H1 (cell line): ENCODE measurements at regions not wholly inside any gene's neighbourhood (a gene's known extent, or its start where the extent isn't known, plus 50 kb on each side); places are given as distances from the start of the nearest gene placed in this dataset.

ENCODE experiments used
- CTCF ChIA-PET: fragments of 300-600 bp; sonication (Branson Sonifier 250); formaldehyde crosslinking; loops from one replicate; lab custom pipeline; 2021; ENCODE audit not compliant: partially characterized antibody; lab: Charles Lee
- POLR2A ChIA-PET: fragments of 300-600 bp; sonication (Branson Sonifier 250); formaldehyde crosslinking; loops from one replicate; lab custom pipeline; 2021; ENCODE audit warnings: inconsistent platforms; ENCODE audit not compliant: partially characterized antibody; lab: Charles Lee
- DNase-seq, 2 experiments: peaks; one replicate each; pipeline versions ENCODE4 v3.0.0 to v3.0.0-alpha.2; 2010 to 2022; ENCODE audit warnings: low spot score in 2 of 2, low read depth in 1 of 2, mixed read lengths in 1 of 2
- FAIRE-seq: peaks from 2 replicates; lab custom pipeline; 2011; peaks lifted over from hg19 to GRCh38; lab: Jason Lieb, UNC
- H2AFZ ChIP-seq: 2 replicates; pipeline ENCODE4 v1.8.1; 2012; ENCODE audit warnings: low read length, inconsistent platforms
- H2AK5ac ChIP-seq: 2 replicates; pipeline ENCODE4 v1.6.1; 2013; ENCODE audit warnings: low read depth, low read length
- H2BK120ac ChIP-seq: replicated peaks from 2 replicates; pipeline ENCODE3; 2013; ENCODE audit warnings: low read depth, low read length, inconsistent platforms
- H2BK12ac ChIP-seq: 2 replicates; pipeline ENCODE4 v1.6.1; 2013; ENCODE audit warnings: low read depth, low read length
- H2BK15ac ChIP-seq: 2 replicates; pipeline ENCODE4 v1.6.1; 2013; ENCODE audit warnings: low read length
- H2BK20ac ChIP-seq: 2 replicates; pipeline ENCODE4 v1.6.1; 2013; ENCODE audit warnings: low read length
- H2BK5ac ChIP-seq: 2 replicates; pipeline ENCODE4 v1.6.1; 2013; ENCODE audit warnings: low read depth, low read length
- H3K14ac ChIP-seq: 2 replicates; pipeline ENCODE4 v1.6.1; 2013; ENCODE audit warnings: inconsistent platforms; ENCODE audit not compliant: insufficient read length
- H3K18ac ChIP-seq: 2 replicates; pipeline ENCODE4 v1.6.1; 2013; ENCODE audit warnings: low read length; ENCODE audit errors: extremely low read depth
- H3K23ac ChIP-seq: 2 replicates; pipeline ENCODE4 v1.6.1; 2013; ENCODE audit warnings: inconsistent platforms; ENCODE audit not compliant: insufficient read length
- H3K23me2 ChIP-seq: 2 replicates; pipeline ENCODE4 v1.6.1; 2013; ENCODE audit warnings: low read depth, low read length
- H3K27ac ChIP-seq: 2 replicates; pipeline ENCODE4 v1.6.1; 2011; ENCODE audit warnings: low read depth, low read length, inconsistent platforms
- H3K27me3 ChIP-seq, 4 experiments: replicated peaks in 1 of 4; 1 replicate in 1 of 4; 2 replicates in 3 of 4; pipeline versions ENCODE4 v1.6.1 to v1.8.1; 2011 to 2013; ENCODE audit warnings: low read length in 3 of 4, mild to moderate bottlenecking in 3 of 4, inconsistent platforms in 2 of 4, mixed read lengths in 2 of 4, moderate library complexity in 1 of 4; ENCODE audit not compliant: control insufficient read depth in 3 of 4, insufficient read depth in 3 of 4; ENCODE audit errors: extremely low read depth in 1 of 4
- H3K36me3 ChIP-seq, 4 experiments: 2 replicates each; pipeline versions ENCODE4 v1.6.1 to v1.8.1; 2011 to 2013; ENCODE audit warnings: mild to moderate bottlenecking in 4 of 4, low read length in 3 of 4, moderate library complexity in 2 of 4, control low read depth in 1 of 4, inconsistent platforms in 1 of 4; ENCODE audit not compliant: insufficient read depth in 4 of 4, control insufficient read depth in 2 of 4
- H3K4ac ChIP-seq: replicated peaks from 2 replicates; pipeline ENCODE3; 2013; ENCODE audit warnings: low read length, low read depth, mixed read lengths, inconsistent platforms; ENCODE audit not compliant: insufficient read length
- H3K4me1 ChIP-seq, 4 experiments: replicated peaks in 1 of 4; 1 replicate in 1 of 4; 2 replicates in 3 of 4; pipeline versions ENCODE4 v1.6.1 to v1.8.1; 2011 to 2013; ENCODE audit warnings: low read length in 3 of 4, inconsistent platforms in 2 of 4, mixed read lengths in 1 of 4; ENCODE audit not compliant: insufficient read depth in 4 of 4, control insufficient read depth in 3 of 4
- H3K4me2 ChIP-seq, 2 experiments: 2 replicates each; pipeline versions ENCODE4 v1.6.1 to v1.8.1; 2011 to 2013; ENCODE audit warnings: low read depth in 2 of 2, low read length in 2 of 2, control low read depth in 1 of 2, inconsistent platforms in 1 of 2, mild to moderate bottlenecking in 1 of 2; ENCODE audit not compliant: insufficient read depth in 1 of 2
- H3K4me3 ChIP-seq, 4 experiments: fragments of 200-600, 300-600 bp in 1 of 4; sonication (generic), shearing (Covaris generic), sonication (Bioruptor Twin) in 1 of 4; 2 replicates each; pipeline versions ENCODE4 v1.5.1 to v1.8.1; 2011 to 2016; ENCODE audit warnings: low read length in 4 of 4, low read depth in 3 of 4, control low read depth in 2 of 4, inconsistent platforms in 2 of 4, mild to moderate bottlenecking in 2 of 4, mixed read lengths in 1 of 4, moderate library complexity in 1 of 4; ENCODE audit not compliant: insufficient read depth in 2 of 4; ENCODE audit errors: extremely low read depth in 1 of 4
- H3K56ac ChIP-seq: replicated peaks from 2 replicates; pipeline ENCODE3; 2013; ENCODE audit warnings: low read depth, mild to moderate bottlenecking, mixed read lengths, low read length, inconsistent platforms; ENCODE audit not compliant: insufficient read length
- H3K79me1 ChIP-seq: 2 replicates; pipeline ENCODE4 v1.6.1; 2013; ENCODE audit warnings: low read depth, low read length, control low read depth
- H3K79me2 ChIP-seq, 2 experiments: 2 replicates each; pipeline versions ENCODE4 v1.6.1 to v1.8.1; 2012 to 2013; ENCODE audit warnings: low read length in 2 of 2, mild to moderate bottlenecking in 2 of 2, inconsistent platforms in 1 of 2; ENCODE audit not compliant: insufficient read depth in 2 of 2, control insufficient read depth in 1 of 2
- H3K9ac ChIP-seq, 4 experiments: replicated peaks in 1 of 4; 1 replicate in 1 of 4; 2 replicates in 3 of 4; pipeline versions ENCODE4 v1.6.1 to v1.8.1; 2011 to 2013; ENCODE audit warnings: low read depth in 3 of 4, low read length in 3 of 4, control low read depth in 2 of 4, mild to moderate bottlenecking in 2 of 4, moderate library complexity in 2 of 4, inconsistent platforms in 1 of 4; ENCODE audit errors: extremely low read depth in 1 of 4
- H3K9me3 ChIP-seq, 2 experiments: 2 replicates each; pipeline versions ENCODE4 v1.6.1 to v1.8.1; 2012 to 2013; ENCODE audit warnings: mild to moderate bottlenecking in 2 of 2, moderate library complexity in 2 of 2, control low read depth in 1 of 2, inconsistent platforms in 1 of 2, low read depth in 1 of 2, low read length in 1 of 2, mixed read lengths in 1 of 2; ENCODE audit not compliant: insufficient read depth in 2 of 2
- H4K20me1 ChIP-seq, 2 experiments: replicated peaks in 1 of 2; 2 replicates each; pipeline versions ENCODE3 to v1.8.1; 2011 to 2013; ENCODE audit warnings: inconsistent platforms in 2 of 2, low read length in 2 of 2, mild to moderate bottlenecking in 1 of 2; ENCODE audit not compliant: insufficient read depth in 2 of 2, control insufficient read depth in 1 of 2
- H4K5ac ChIP-seq: 2 replicates; pipeline ENCODE4 v1.6.1; 2013; ENCODE audit warnings: low read length, low read depth, mixed read lengths, inconsistent platforms; ENCODE audit not compliant: insufficient read length
- H4K8ac ChIP-seq: 2 replicates; pipeline ENCODE4 v1.8.0; 2013; ENCODE audit warnings: mild to moderate bottlenecking, moderate library complexity, low read length, inconsistent platforms; ENCODE audit not compliant: insufficient read depth; ENCODE audit errors: extremely low read depth
- H4K91ac ChIP-seq: replicated peaks from 2 replicates; pipeline ENCODE3; 2013; ENCODE audit warnings: low read length, mixed read lengths, inconsistent platforms; ENCODE audit not compliant: insufficient read length
- CREB1 ChIP-seq: IDR thresholded peaks from 2 replicates; pipeline ENCODE4 v1.6.1; 2012; ENCODE audit warnings: inconsistent platforms
- E2F6 ChIP-seq: IDR thresholded peaks from 2 replicates; pipeline ENCODE4 v1.6.1; 2012; ENCODE audit warnings: inconsistent platforms
- HDAC2 ChIP-seq, 2 experiments: fragments of 300-600 bp in 1 of 2; sonication (generic) in 1 of 2; IDR thresholded peaks; 2 replicates each; pipeline ENCODE4 v1.6.1; 2011 to 2012; ENCODE audit warnings: low read depth in 2 of 2, low read length in 2 of 2, mild to moderate bottlenecking in 2 of 2, moderate library complexity in 2 of 2, borderline replicate concordance in 1 of 2, inconsistent platforms in 1 of 2
- SAP30 ChIP-seq: fragments of 300-600 bp; sonication (generic); IDR thresholded peaks from 2 replicates; pipeline ENCODE4 v1.7.1; 2012; ENCODE audit warnings: low read length, moderate library complexity, mild to moderate bottlenecking, inconsistent platforms; ENCODE audit not compliant: insufficient read depth, insufficient replicate concordance
- SP1 ChIP-seq: IDR thresholded peaks from 2 replicates; pipeline ENCODE4 v1.6.1; 2011; ENCODE audit warnings: low read depth, low read length
- SP4 ChIP-seq: IDR thresholded peaks from 2 replicates; pipeline ENCODE4 v1.6.1; 2012; ENCODE audit warnings: low read length, inconsistent platforms
- TAF7 ChIP-seq: optimal IDR thresholded peaks from 2 replicates; pipeline ENCODE3; 2011; ENCODE audit warnings: low read depth, mild to moderate bottlenecking, inconsistent platforms, low read length, moderate library complexity, borderline replicate concordance
- TBP ChIP-seq: IDR thresholded peaks from 2 replicates; pipeline ENCODE4 v1.6.1; 2011; ENCODE audit warnings: low read depth, low read length, improper control_type of control experiment
- ZNF274 ChIP-seq: IDR thresholded peaks from 2 replicates; pipeline ENCODE4 v1.7.0; 2012; ENCODE audit warnings: low read length, borderline replicate concordance; ENCODE audit errors: extremely low read depth
- WGBS, 2 experiments: shearing (Covaris generic) in 1 of 2; methylation state at CpG; one replicate each; pipeline versions ENCODE4 v1.1.6 to v1.1.7; 2013 to 2015; ENCODE audit warnings: low lambda C conversion rate in 2 of 2, mixed read lengths in 2 of 2, inconsistent platforms in 1 of 2, low coverage in 1 of 2, missing lambda C conversion rate in 1 of 2; ENCODE audit not compliant: insufficient replicate concordance in 2 of 2, insufficient coverage in 1 of 2, insufficient read length in 1 of 2; ENCODE audit errors: extremely low coverage in 1 of 2, missing lambda C conversion rate in 1 of 2; 5-methylcytosine and 5-hydroxymethylcytosine counted together

- no peaks in the 10 kb centered on the region for H3K4me1 ChIP-seq
- no peak overlapping the region for H2BK20ac ChIP-seq
- H4K91ac ChIP-seq: no peak overlapping the region
- no peak overlapping the region for H3K4me3 ChIP-seq
- H3K56ac ChIP-seq: no peak overlapping the region
- H3K9me3 ChIP-seq: peaks cover 11 to 14% of the 10 kb centered on the region in 2 experiments
- no peak overlapping the region for H3K4ac ChIP-seq
- WGBS, 2 experiments: 84% methylated on average over 3 of the region's 3 CpGs; no CpG with 5 or more reads in 1 of the 2 experiments
- H3K14ac ChIP-seq: no peak overlapping the region
- H4K8ac ChIP-seq: no peak overlapping the region
- no peak overlapping the region for H2BK120ac ChIP-seq
- H3K79me1 ChIP-seq: no peaks in the 10 kb centered on the region
- no peak overlapping the region for H3K23ac ChIP-seq
- no peak overlapping the region for H3K18ac ChIP-seq
- H3K23me2 ChIP-seq: no peaks in the 10 kb centered on the region
- no peak overlapping the region for H3K4me2 ChIP-seq
- CTCF ChIA-PET: no interaction called here
- POLR2A ChIA-PET: no interaction called here
- TF ChIP-seq TBP (no peak), E2F6 (no peak), TAF7 (no peak), HDAC2 (IDR thresholded peaks at IDR 0.05; ENCODE audit: borderline replicate concordance in 1 of 2, low read depth in 2 of 2, low read length in 2 of 2) (no peak), CREB1 (no peak), SP1 (no peak), ZNF274 (no peak), SAP30 (no peak), SP4 (no peak)
- TF ChIP-seq, all 59 proteins: peak for 0
- Histone ChIP-seq H4K20me1 (no peaks in the 10 kb centered on the region), H3K9ac (no peak overlapping the region), H3K36me3 (no peaks in the 10 kb centered on the region), H4K5ac (no peak overlapping the region), H2BK12ac (no peak overlapping the region), H2AK5ac (no peak overlapping the region), H3K27ac (no peak overlapping the region), H2BK15ac (no peak overlapping the region), H2BK5ac (no peak overlapping the region), H3K27me3 (no peaks in the 10 kb centered on the region), H2AFZ (no peak overlapping the region), H3K79me2 (no peaks in the 10 kb centered on the region)
- DNase-seq (no peak), FAIRE-seq (no peak)
Measured at GRCh38 chr16:9630119-9630518, 538.7 kb downstream of the HAPSTR1 start.
